ENCODE measurements at regions not wholly inside any gene's neighbourhood (a gene's known extent, or its start where the extent isn't known, plus 50 kb on each side); places are given as distances from the start of the nearest gene placed in this dataset.

DNA sequence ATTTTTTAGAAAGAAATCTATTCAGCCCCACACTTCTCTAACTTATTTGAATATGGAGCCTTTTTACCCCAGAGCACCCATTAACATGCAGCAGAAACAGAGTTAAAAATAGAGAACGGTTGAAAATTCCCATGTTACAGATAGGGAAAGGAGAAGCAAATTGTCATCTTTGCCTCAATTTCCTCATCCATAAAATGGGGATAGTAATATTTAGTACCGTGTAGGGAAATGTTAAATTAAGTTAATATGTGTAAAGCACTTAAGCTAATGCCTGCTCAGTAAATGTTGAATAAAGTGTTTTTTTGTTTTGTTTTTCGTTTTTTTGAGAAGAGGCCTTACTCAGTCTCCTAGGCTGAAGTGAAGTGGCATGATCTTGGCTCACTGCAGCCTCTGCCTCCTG is 50.3 kb downstream of the NAV1 start:
- DNase-seq, result no peak

GRCh38 chr1:201590474-201590873 is 51.5 kb downstream of the NAV1 start:
- DNase-seq, result no peak

- no peak for DNase-seq
Observed at GRCh38 chr1:201591348-201591747, 52.4 kb downstream of the NAV1 start.

GRCh38 chr1:201591981-201592380 is 53.1 kb downstream of the NAV1 start:
- DNase-seq, result no peak

DNA sequence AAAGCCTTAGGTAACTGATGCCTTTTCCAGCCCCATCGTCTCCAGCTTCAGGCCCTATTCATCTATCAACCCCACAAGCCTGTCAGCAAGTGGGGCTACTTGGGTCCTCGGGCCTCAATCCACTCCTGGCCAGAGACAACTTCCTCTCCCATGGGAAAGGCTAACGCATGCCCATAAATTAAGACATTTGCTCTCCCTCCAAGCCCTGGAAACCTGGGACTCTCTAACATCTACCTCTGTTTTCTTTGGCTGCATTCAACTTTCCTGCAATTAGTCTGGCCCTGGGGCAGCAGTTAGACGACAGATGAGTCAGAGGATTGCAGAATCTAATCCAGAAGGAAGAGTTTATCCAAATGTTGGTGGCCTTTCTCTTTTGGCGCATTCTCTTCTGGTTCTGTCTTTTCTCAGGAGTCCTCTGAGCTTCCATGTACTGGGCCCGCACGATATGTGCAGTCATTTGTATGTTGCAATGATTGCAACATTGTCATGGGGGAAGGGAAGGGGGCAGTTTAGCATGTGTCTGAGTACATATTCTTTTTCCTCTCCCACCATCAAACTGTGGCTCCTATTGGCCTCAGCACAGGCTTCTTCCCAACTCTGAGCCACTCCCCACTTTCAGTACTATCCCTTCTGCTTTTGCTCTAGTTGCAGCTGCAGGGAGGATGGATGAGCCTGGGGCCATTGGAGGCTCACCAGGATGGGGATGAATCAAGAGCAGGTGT is 54.4 kb downstream of the NAV1 start:
- DNase-seq, result no peak

GRCh38 chr1:201594575-201595245 is 55.8 kb downstream of the NAV1 start:
- DNase-seq, result no peak

DNA sequence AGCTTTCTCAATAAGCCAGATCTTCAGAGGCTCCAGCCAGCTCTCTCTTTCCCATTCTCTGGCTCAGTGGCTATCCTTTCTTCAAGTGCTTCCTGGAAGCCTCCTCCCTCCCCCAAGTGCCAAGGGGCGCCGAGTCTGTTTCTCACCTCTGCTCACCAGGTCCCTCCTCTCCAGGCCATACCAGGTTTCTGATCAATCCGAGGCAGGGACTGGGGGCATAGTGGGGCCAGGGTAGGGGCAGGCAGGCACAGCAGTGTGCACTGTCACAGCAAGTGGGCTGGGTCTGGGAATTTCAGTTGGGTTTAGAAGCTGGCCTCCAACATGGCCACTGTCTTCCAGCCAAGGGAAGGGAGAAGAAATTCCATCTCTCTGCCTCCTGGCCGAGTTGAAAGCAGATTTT is 56.5 kb downstream of the NAV1 start:
- DNase-seq, result no peak

GRCh38 chr1:201596101-201596868 is 57.4 kb downstream of the NAV1 start:
- no peak for DNase-seq

DNA sequence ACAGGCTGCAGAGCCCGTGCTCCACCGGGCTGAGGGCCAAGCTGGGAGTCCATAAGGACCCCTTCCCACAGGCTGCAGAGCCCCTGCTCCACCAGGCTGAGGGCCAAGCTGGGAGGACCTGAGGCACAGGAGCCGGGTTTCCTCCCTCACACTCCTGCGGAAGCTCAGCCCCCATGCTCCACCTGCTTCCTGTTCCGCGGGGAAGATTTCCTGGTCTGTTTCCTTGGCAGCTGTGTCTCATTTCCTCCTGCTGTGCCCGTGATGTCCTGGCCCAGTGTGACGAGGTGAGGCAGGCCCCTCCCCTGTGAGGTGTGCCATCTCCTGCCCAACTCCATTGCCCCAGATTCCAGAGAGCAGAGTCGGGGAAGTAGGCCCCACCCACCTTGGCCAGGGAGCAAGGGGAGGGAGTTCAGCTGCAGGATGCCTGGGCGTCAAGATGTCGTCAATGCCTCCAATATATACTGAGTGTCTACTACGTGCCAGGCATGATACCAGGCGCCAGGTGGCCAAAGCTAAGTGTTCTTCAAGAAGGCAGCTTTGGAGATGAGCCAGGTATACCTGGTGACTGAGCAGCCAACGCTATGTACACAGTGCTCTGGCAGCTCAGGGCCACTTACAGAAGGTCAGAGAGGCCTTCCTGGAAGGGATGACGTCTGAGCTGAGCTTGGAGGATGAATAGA is 58.8 kb downstream of the NAV1 start:
- DNase-seq, result no peak

DNA sequence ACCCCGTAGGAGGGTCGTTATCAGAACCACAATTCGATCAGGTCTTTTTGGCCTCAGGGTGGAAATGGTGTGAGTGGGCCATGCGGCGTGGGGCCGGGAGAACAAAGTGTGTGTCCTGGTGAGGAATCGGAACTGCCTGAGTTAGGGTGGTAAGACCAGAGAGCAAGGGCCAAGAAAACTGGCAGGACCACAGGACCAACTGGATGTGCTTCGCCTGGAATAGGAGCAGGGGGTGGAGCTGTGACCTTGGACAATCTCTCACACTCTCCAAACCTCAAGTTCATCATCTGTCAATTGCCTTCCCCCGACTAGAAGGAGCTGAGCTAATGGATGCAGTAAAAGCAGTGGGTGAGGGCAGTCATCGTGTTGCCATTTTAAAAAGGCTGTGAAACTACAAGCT is 59.5 kb downstream of the NAV1 start:
- no peak for DNase-seq

DNA sequence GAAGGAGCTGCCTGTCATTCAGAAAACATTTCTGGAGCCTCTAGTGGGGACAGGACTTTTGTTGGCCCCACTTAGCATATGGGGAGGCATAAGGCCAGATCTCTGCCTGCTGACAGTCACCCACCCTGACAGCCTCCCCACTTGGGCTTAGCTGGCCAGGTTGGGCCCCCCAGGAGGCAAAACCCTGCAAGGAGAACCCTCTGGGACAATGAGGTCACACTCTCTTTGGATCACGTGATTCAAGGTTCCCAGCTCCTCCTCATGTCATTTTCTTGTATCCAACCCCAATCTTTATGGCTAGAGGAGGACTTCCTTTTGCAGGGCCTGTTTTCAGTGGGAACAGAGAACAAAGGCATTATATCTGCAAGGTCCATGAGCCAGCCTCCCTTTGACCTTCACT is 60.0 kb downstream of the NAV1 start:
- DNase-seq, result no peak

DNA sequence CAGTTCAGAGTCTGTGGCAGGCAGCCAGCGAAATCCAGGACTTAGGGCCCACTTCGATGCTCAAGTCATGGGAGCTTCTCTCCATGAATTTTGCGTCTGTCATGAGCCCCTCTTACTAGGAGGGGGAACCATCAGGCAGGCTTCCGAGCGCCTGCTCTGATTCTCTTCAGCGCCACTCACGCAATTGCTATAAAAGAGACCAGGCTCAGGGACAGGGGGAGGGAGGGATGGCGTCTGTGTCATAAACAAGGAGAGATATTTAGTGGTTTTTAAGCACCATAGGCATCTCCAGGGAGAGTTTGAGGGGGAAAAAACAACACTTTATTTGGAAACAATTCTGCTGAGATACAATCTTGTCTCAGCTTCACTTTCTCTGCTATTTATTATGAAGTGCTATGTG is 60.6 kb downstream of the NAV1 start:
- DNase-seq, result no peak

GRCh38 chr1:201602413-201603265 is 63.7 kb downstream of the NAV1 start:
- DNase-seq, result no peak

DNA sequence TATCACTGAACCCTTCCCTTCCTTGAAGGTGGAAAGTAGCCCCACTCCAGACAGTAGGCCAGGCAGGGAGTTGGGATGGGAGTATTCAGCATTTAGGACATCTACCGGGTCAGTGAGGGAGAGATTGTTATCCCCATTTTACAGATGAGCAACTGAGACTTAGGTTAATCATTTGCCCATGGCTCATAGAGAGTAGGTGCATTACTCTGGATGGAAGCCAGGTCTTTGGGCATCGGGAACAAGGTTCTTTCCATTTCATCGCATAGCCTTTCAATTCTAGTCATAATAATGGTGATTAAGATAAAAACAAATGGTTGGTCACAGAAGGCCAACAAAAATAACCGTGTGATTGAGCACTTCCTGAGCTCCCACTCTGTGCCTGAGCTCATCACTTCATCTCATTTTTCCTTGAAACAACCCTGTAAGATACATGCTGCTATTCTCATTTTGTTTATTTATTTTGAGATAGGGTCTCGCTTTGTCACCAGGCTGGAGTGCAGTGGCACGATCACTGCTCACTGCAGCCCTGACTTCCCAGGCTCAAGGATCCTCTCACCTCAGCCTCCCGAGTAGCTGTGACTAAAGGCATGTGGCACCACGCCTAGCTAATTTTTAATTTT is 64.8 kb downstream of the NAV1 start:
- DNase-seq, result no peak

DNA sequence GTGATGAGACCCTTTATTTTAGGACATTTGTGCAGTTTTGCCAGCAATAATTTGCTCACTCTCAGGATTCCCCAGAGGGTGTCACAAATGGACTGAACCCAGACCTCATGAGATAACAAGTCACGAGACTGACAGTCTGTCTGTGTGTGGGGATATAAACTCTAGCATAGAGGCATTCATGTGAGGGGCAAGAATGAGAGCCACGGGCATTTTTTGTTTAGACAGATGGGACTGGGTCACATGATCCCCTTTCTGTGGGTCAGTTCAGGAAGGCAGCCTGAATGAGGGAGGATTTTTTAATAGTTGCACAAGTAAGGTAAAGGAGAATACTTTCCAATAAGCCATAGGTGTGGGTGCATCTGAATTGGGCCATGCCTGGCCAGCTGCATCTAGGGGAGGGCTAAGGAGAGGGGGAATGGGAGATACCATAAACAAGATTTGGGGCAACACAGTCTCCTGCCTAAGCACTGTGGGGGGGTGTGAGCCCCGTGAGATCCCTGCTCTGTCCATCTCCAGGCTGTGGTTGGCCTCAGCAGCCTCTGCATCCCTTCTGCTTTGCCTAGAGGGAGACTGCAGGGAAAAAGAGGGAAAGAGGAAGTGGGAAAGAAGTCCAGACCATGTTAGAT is 66.6 kb downstream of the NAV1 start:
- DNase-seq, result no peak

GRCh38 chr1:201606096-201606495 is 67.2 kb downstream of the NAV1 start:
- no peak for DNase-seq

- DNase-seq, result no peak
Observed at GRCh38 chr1:201606623-201607022, 67.7 kb downstream of the NAV1 start.

- DNase-seq, result no peak
Observed at GRCh38 chr1:201608635-201609395, 69.9 kb downstream of the NAV1 start.

DNA sequence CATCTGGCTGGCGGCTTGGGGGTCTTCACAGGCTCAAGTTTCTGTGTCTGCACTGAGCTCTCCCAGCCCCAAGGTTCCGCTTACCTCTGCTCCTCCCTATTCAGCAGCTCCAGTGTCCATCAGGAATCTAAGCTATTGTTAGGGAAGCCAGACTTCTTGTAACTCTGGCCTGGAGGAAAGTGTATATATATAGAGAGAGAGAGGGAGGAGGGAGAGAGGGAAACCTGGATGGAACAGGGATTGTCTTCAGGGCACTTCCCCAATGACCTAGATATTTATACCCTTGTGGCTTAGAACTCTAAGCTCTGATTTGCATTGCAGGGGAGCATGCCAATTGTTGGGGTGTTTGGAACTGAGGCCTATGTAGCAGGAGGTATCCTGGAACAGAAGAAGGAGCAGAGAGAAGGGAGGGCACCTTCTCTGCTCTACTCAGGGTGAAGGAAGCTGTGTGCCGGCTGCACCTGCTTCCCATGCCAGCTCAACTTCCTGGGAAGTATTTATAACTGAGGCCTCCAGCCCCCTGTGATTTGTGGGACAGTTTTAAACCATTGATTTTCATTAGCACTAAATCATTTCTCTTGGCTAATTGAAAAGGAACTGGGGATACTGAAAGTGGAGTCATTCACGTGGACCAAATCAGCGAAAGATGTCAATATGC is 70.9 kb downstream of the NAV1 start:
- no peak for DNase-seq

GRCh38 chr1:201610858-201611257 is 71.9 kb downstream of the NAV1 start:
- DNase-seq, result no peak

Measured in CD4-positive, alpha-beta T cell treated with Interleukin-17A for 4 hours (primary cell).